ENCODE measurements at regions not wholly inside any gene's neighbourhood (a gene's known extent, or its start where the extent isn't known, plus 50 kb on each side); places are given as distances from the start of the nearest gene placed in this dataset.

GRCh38 chr5:158537366-158537765, 562.4 kb downstream of the EBF1 start:
- TF ChIP-seq CTCF (IDR thresholded peaks at IDR 0.05; ENCODE audit: insufficient read depth, low read length, missing control alignments), result no peak
- ChIA-PET POLR2A (no interaction called here), CTCF (no interaction called here)
- H3K4me3 ChIP-seq (ENCODE audit: low read depth, low read length), result no peak overlapping the region
- DNase-seq (ENCODE audit: low read depth, low spot score), result no peak

GRCh38 chr5:158534203-158534602, 565.5 kb downstream of the EBF1 start:
- TF ChIP-seq CTCF (IDR thresholded peaks at IDR 0.05; ENCODE audit: insufficient read depth, low read length, missing control alignments), result no peak
- POLR2A ChIA-PET, result no interaction called here
- DNase-seq (ENCODE audit: low read depth, low spot score), result no peak

GRCh38 chr5:158532739-158533138, 567.0 kb downstream of the EBF1 start:
- no peak overlapping the region for H3K4me3 ChIP-seq (ENCODE audit: low read depth, low read length)
- no peak for DNase-seq (ENCODE audit: low read depth, low spot score)
- ChIA-PET POLR2A (no interaction called here), CTCF (no interaction called here)
- TF ChIP-seq CTCF (IDR thresholded peaks at IDR 0.05; ENCODE audit: insufficient read depth, low read length, missing control alignments), result no peak

More at GRCh38 chr5:158534203-158534602, 565.5 kb downstream of the EBF1 start:
- CTCF ChIA-PET, result no interaction called here
- no peak overlapping the region for H3K4me3 ChIP-seq (ENCODE audit: low read depth, low read length)

- no peak overlapping the region for H3K4me3 ChIP-seq (ENCODE audit: low read depth, low read length)
- no peak for TF ChIP-seq CTCF (IDR thresholded peaks at IDR 0.05; ENCODE audit: insufficient read depth, low read length, missing control alignments)
- POLR2A ChIA-PET, result no interaction called here
- CTCF ChIA-PET, result no interaction called here
- DNase-seq (ENCODE audit: low read depth, low spot score), result no peak
These were observed 567.9 kb downstream of the EBF1 start for GRCh38 chr5:158531860-158532259.

- H3K4me3 ChIP-seq (ENCODE audit: low read depth, low read length), result no peak overlapping the region
- TF ChIP-seq CTCF (IDR thresholded peaks at IDR 0.05; ENCODE audit: insufficient read depth, low read length, missing control alignments), result no peak
- no peak for DNase-seq (ENCODE audit: low read depth, low spot score)
- POLR2A ChIA-PET, result no interaction called here
- CTCF ChIA-PET, result no interaction called here
These were observed 569.6 kb downstream of the EBF1 start for GRCh38 chr5:158530115-158530514.

GRCh38 chr5:158529454-158529853, 570.3 kb downstream of the EBF1 start:
- no peak for TF ChIP-seq CTCF (IDR thresholded peaks at IDR 0.05; ENCODE audit: insufficient read depth, low read length, missing control alignments)
- POLR2A ChIA-PET, result no interaction called here
- H3K4me3 ChIP-seq (ENCODE audit: low read depth, low read length), result no peak overlapping the region
- CTCF ChIA-PET, result interaction anchor here (1.3 kb wide), 1 partner anchor 353 kb away, joined by 4 read pairs; no protein-coding TSS in a partner anchor
- DNase-seq (ENCODE audit: low read depth, low spot score), result no peak
